ENCODE measurements at regions not wholly inside any gene's neighbourhood (a gene's known extent, or its start where the extent isn't known, plus 50 kb on each side); places are given as distances from the start of the nearest gene placed in this dataset.

DNA sequence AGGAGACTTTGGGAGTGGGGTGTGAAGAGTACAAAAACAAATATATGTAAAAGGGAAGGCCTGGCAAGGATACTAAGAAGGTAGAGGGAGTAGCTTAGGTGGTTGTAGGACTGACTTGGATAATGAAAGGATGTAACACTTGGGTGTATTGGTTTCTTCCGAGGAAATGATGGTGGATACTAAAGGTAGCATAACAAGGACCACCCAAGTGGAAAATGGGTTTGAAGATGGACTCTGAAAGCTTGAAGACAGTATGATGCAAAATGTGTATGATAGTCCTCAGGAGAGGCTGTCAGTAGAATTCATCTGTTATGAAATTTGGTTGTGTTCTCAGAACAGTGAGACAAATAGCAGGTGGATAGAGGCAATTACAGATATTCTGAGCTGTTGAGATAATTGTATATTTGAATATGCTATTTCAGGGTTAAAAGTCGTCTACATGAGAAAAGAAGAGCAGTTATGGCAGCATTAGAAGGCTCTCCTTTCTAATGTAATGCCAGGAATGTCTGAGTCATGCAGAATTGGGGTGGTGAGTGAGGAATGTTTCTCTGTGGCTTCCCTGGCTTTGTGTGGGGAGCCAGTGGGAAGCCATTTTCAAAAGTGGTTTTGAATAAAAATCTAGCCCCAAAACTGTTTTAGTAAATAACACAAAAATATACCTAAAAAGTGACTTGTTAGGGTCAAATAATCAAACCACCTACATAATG, 75.6 kb downstream of the FHIP1A start:
- RAD21 ChIA-PET (ENCODE audit: unreplicated experiment), result no interaction called here

More for the DNA sequence above, 75.6 kb downstream of the FHIP1A start:
- no peaks in the 10 kb centered on the region for H4K20me1 ChIP-seq (ENCODE audit: control insufficient read depth, insufficient read depth)
- POLR2A ChIA-PET, result no interaction called here
- H3K27ac ChIP-seq (ENCODE audit: control insufficient read depth, insufficient read depth), result no peak overlapping the region
- CTCF ChIA-PET, result interaction anchor here (1.0 to 1.3 kb wide), 2 partner anchors 9 to 15 kb away, joined by 3 to 4 read pairs; no protein-coding TSS in a partner anchor
- H2AFZ ChIP-seq (ENCODE audit: control insufficient read depth, low read depth, low read length), result no peak overlapping the region
- H3K4me3 ChIP-seq, result no peak overlapping the region
- ATAC-seq (no peak), FAIRE-seq (no peak), DNase-seq (ENCODE audit: low read depth, low spot score) (no peak)
- no peaks in the 10 kb centered on the region for H3K9me3 ChIP-seq (replicated peaks; ENCODE audit: control insufficient read depth, insufficient read depth, low read length)
- H3K9ac ChIP-seq (ENCODE audit: control insufficient read depth, insufficient read depth, low read length), result no peak overlapping the region
- TF ChIP-seq HCFC1 (IDR thresholded peaks at IDR 0.05; ENCODE audit: low read length) (no peak), WRNIP1 (IDR thresholded peaks at IDR 0.05; ENCODE audit: borderline replicate concordance, low read depth, low read length) (no peak), GABPA (IDR thresholded peaks at IDR 0.05; ENCODE audit: low read depth) (no peak), SREBF1 (IDR thresholded peaks at IDR 0.05; ENCODE audit: low read length) (no peak), MXI1 (IDR thresholded peaks at IDR 0.05; ENCODE audit: low read depth, low read length) (no peak), SP1 (IDR thresholded peaks at IDR 0.05; ENCODE audit: low read depth, low read length) (no peak), EED (IDR thresholded peaks at IDR 0.05; ENCODE audit: low read depth) (no peak), CBFB (IDR thresholded peaks at IDR 0.05; ENCODE audit: low read depth) (no peak), HDAC6 (IDR thresholded peaks at IDR 0.05; ENCODE audit: unreplicated experiment) (no peak), PAX5 (IDR thresholded peaks at IDR 0.05; ENCODE audit: borderline replicate concordance, low read depth, low read length) (no peak), MYC (IDR thresholded peaks at IDR 0.05; ENCODE audit: insufficient read depth, insufficient read length, insufficient replicate concordance, low read length, severe bottlenecking) (no peak), POU2F2 (IDR thresholded peaks at IDR 0.05; ENCODE audit: borderline replicate concordance, low read depth, low read length) (no peak)
- TF ChIP-seq, protein P1, sequence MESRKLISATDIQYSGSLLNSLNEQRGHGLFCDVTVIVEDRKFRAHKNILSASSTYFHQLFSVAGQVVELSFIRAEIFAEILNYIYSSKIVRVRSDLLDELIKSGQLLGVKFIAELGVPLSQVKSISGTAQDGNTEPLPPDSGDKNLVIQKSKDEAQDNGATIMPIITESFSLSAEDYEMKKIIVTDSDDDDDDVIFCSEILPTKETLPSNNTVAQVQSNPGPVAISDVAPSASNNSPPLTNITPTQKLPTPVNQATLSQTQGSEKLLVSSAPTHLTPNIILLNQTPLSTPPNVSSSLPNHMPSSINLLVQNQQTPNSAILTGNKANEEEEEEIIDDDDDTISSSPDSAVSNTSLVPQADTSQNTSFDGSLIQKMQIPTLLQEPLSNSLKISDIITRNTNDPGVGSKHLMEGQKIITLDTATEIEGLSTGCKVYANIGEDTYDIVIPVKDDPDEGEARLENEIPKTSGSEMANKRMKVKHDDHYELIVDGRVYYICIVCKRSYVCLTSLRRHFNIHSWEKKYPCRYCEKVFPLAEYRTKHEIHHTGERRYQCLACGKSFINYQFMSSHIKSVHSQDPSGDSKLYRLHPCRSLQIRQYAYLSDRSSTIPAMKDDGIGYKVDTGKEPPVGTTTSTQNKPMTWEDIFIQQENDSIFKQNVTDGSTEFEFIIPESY (IDR thresholded peaks at IDR 0.05), result no peak
- TF ChIP-seq, protein P2, sequence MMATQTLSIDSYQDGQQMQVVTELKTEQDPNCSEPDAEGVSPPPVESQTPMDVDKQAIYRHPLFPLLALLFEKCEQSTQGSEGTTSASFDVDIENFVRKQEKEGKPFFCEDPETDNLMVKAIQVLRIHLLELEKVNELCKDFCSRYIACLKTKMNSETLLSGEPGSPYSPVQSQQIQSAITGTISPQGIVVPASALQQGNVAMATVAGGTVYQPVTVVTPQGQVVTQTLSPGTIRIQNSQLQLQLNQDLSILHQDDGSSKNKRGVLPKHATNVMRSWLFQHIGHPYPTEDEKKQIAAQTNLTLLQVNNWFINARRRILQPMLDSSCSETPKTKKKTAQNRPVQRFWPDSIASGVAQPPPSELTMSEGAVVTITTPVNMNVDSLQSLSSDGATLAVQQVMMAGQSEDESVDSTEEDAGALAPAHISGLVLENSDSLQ (IDR thresholded peaks at IDR 0.05), result no peak
- TF ChIP-seq, protein P3, sequence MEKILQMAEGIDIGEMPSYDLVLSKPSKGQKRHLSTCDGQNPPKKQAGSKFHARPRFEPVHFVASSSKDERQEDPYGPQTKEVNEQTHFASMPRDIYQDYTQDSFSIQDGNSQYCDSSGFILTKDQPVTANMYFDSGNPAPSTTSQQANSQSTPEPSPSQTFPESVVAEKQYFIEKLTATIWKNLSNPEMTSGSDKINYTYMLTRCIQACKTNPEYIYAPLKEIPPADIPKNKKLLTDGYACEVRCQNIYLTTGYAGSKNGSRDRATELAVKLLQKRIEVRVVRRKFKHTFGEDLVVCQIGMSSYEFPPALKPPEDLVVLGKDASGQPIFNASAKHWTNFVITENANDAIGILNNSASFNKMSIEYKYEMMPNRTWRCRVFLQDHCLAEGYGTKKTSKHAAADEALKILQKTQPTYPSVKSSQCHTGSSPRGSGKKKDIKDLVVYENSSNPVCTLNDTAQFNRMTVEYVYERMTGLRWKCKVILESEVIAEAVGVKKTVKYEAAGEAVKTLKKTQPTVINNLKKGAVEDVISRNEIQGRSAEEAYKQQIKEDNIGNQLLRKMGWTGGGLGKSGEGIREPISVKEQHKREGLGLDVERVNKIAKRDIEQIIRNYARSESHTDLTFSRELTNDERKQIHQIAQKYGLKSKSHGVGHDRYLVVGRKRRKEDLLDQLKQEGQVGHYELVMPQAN (conservative IDR thresholded peaks at IDR 0.05), result no peak
- SMC1A ChIA-PET (ENCODE audit: uncharacterized antibody, unreplicated experiment), result interaction anchor here (0.9 to 1.1 kb wide), 3 partner anchors 10 to 21 kb away, joined by 3 read pairs; no protein-coding TSS in a partner anchor
- in situ Hi-C loops (cut with MboI), result no loop called here
- WGBS (ENCODE audit: insufficient coverage, insufficient replicate concordance, low lambda C conversion rate, missing lambda C conversion rate), result 41% methylated on average over 2 of the region's 2 CpGs
- no peaks in the 10 kb centered on the region for H3K4me1 ChIP-seq (ENCODE audit: control insufficient read depth, insufficient read depth, low read length)
- H3K27me3 ChIP-seq (replicated peaks in 1 of 2; ENCODE audit: control insufficient read depth in 2 of 2, insufficient read depth in 2 of 2, low read length in 1 of 2), result no peaks in the 10 kb centered on the region
- BruUV-seq (replicated peaks), result no TSS peak
- H3K79me2 ChIP-seq (ENCODE audit: control insufficient read depth, insufficient read depth, low read length), result no peaks in the 10 kb centered on the region
- no peaks in the 10 kb centered on the region for H3K36me3 ChIP-seq (ENCODE audit: control insufficient read depth in 2 of 2, insufficient read depth in 2 of 2, low read length in 1 of 2)
- intact Hi-C loops (cut with micrococcal nuclease; ENCODE audit: unreplicated experiment), result no loop called here
- no peak overlapping the region for H3K4me2 ChIP-seq (ENCODE audit: control insufficient read depth, insufficient read depth)
